ENCODE measurements at regions not wholly inside any gene's neighbourhood (a gene's known extent, or its start where the extent isn't known, plus 50 kb on each side); places are given as distances from the start of the nearest gene placed in this dataset.

GRCh38 chr14:81946834-81947798 is 413.5 kb upstream of the SEL1L start:
- no peak for TF ChIP-seq POLR2A (IDR thresholded peaks at IDR 0.05)
- TF ChIP-seq, protein P1, sequence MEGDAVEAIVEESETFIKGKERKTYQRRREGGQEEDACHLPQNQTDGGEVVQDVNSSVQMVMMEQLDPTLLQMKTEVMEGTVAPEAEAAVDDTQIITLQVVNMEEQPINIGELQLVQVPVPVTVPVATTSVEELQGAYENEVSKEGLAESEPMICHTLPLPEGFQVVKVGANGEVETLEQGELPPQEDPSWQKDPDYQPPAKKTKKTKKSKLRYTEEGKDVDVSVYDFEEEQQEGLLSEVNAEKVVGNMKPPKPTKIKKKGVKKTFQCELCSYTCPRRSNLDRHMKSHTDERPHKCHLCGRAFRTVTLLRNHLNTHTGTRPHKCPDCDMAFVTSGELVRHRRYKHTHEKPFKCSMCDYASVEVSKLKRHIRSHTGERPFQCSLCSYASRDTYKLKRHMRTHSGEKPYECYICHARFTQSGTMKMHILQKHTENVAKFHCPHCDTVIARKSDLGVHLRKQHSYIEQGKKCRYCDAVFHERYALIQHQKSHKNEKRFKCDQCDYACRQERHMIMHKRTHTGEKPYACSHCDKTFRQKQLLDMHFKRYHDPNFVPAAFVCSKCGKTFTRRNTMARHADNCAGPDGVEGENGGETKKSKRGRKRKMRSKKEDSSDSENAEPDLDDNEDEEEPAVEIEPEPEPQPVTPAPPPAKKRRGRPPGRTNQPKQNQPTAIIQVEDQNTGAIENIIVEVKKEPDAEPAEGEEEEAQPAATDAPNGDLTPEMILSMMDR (IDR thresholded peaks at IDR 0.05), result no peak
